Neuronal stem cell (in vitro differentiated cells): ENCODE measurements at regions not wholly inside any gene's neighbourhood (a gene's known extent, or its start where the extent isn't known, plus 50 kb on each side); places are given as distances from the start of the nearest gene placed in this dataset.

Experiments
- DNase-seq: peaks from one replicate; pipeline ENCODE4 v3.0.0-alpha.2; 2013; ENCODE audit warnings: low spot score
- H2AFZ ChIP-seq: one replicate; pipeline ENCODE4 v1.6.1; 2013; ENCODE audit warnings: mild to moderate bottlenecking, low read length, inconsistent platforms
- H2AK5ac ChIP-seq: 2 replicates; pipeline ENCODE4 v1.6.1; 2013; ENCODE audit warnings: low read depth, mild to moderate bottlenecking, inconsistent platforms, low read length, moderate library complexity, mixed read lengths
- H2BK120ac ChIP-seq: 2 replicates; pipeline ENCODE4 v1.6.1; 2013; ENCODE audit warnings: low read depth, mild to moderate bottlenecking, inconsistent platforms, low read length, moderate library complexity, mixed read lengths
- H2BK12ac ChIP-seq: one replicate; pipeline ENCODE4 v1.6.1; 2013; ENCODE audit warnings: low read length, inconsistent platforms
- H2BK15ac ChIP-seq: 2 replicates; pipeline ENCODE4 v1.6.1; 2013; ENCODE audit warnings: mild to moderate bottlenecking, low read length, inconsistent platforms, mixed read lengths
- H2BK5ac ChIP-seq: one replicate; pipeline ENCODE4 v1.6.1; 2013; ENCODE audit warnings: inconsistent platforms, mild to moderate bottlenecking, low read length, moderate library complexity
- H3K14ac ChIP-seq: one replicate; pipeline ENCODE4 v1.6.1; 2013; ENCODE audit warnings: low read length, inconsistent platforms
- H3K18ac ChIP-seq: 2 replicates; pipeline ENCODE4 v1.6.1; 2013; ENCODE audit warnings: low read length, inconsistent platforms
- H3K23ac ChIP-seq: 2 replicates; pipeline ENCODE4 v1.6.1; 2013; ENCODE audit warnings: low read depth, mild to moderate bottlenecking, mixed read lengths, low read length, inconsistent platforms; ENCODE audit not compliant: poor library complexity
- H3K27ac ChIP-seq: replicated peaks from 3 replicates; pipeline ENCODE4 v1.5.1; 2013; ENCODE audit warnings: low read length, inconsistent platforms
- H3K27me3 ChIP-seq, 3 experiments: 2 replicates each; pipeline ENCODE4 v1.6.1; 2013; ENCODE audit warnings: low read length in 3 of 3, mild to moderate bottlenecking in 2 of 3, inconsistent platforms in 1 of 3, low read depth in 1 of 3, mixed read lengths in 1 of 3, moderate library complexity in 1 of 3; ENCODE audit not compliant: control insufficient read depth in 3 of 3, insufficient read depth in 3 of 3
- H3K36me3 ChIP-seq, 2 donors: replicated peaks in 1 of 2; 2 replicates each; pipeline ENCODE4 v1.6.1; 2013; ENCODE audit warnings: low read length in 2 of 2; ENCODE audit not compliant: control insufficient read depth in 2 of 2, insufficient read depth in 2 of 2
- H3K4ac ChIP-seq: 2 replicates; pipeline ENCODE4 v1.6.1; 2013; ENCODE audit warnings: inconsistent platforms, mild to moderate bottlenecking, low read length, moderate library complexity
- H3K4me1 ChIP-seq, 2 donors: 1 replicate in 1 of 2; 2 replicates in 1 of 2; pipeline ENCODE4 v1.6.1; 2013; ENCODE audit warnings: low read length in 2 of 2, low read depth in 1 of 2; ENCODE audit not compliant: control insufficient read depth in 2 of 2, insufficient read depth in 1 of 2
- H3K4me2 ChIP-seq: one replicate; pipeline ENCODE4 v1.6.1; 2013; ENCODE audit warnings: mild to moderate bottlenecking, low read length, inconsistent platforms; ENCODE audit not compliant: insufficient read depth, poor library complexity, severe bottlenecking
- H3K4me3 ChIP-seq, 2 donors: 2 replicates each; pipeline ENCODE4 v1.5.1; 2013; ENCODE audit warnings: low read length in 2 of 2, mild to moderate bottlenecking in 2 of 2, inconsistent platforms in 1 of 2, moderate library complexity in 1 of 2
- H3K79me1 ChIP-seq: one replicate; pipeline ENCODE4 v1.6.1; 2013; ENCODE audit warnings: low read depth, mild to moderate bottlenecking, inconsistent platforms, low read length, moderate library complexity
- H3K9ac ChIP-seq: one replicate; pipeline ENCODE4 v1.6.1; 2013; ENCODE audit warnings: mild to moderate bottlenecking, low read depth, low read length, inconsistent platforms; ENCODE audit not compliant: poor library complexity
- H3K9me3 ChIP-seq, 2 donors: replicated peaks in 1 of 2; 2 replicates each; pipeline versions ENCODE3 to v1.6.1; 2013; ENCODE audit warnings: low read length in 2 of 2, mild to moderate bottlenecking in 2 of 2, inconsistent platforms in 1 of 2, low read depth in 1 of 2, mixed read lengths in 1 of 2, moderate library complexity in 1 of 2; ENCODE audit not compliant: control insufficient read depth in 2 of 2, insufficient read depth in 1 of 2
- H4K8ac ChIP-seq: one replicate; pipeline ENCODE4 v1.6.1; 2013; ENCODE audit warnings: low read depth, mild to moderate bottlenecking, inconsistent platforms, low read length, moderate library complexity
- H4K91ac ChIP-seq: one replicate; pipeline ENCODE4 v1.6.1; 2013; ENCODE audit warnings: low read length, low read depth, mild to moderate bottlenecking, inconsistent platforms; ENCODE audit not compliant: poor library complexity
- WGBS, 2 donors: extraction: QIAGEN DNeasy Blood & Tissue Kit; methylation state at CpG; one replicate each; pipeline ENCODE4 v1.1.7; 2013; ENCODE audit warnings: missing lambda C conversion rate in 2 of 2, mixed read lengths in 1 of 2; ENCODE audit not compliant: insufficient read length in 2 of 2, insufficient replicate concordance in 1 of 2; ENCODE audit errors: extremely low coverage in 2 of 2; 5-methylcytosine and 5-hydroxymethylcytosine counted together

GRCh38 chrX:125096870-125097269 is 222.8 kb upstream of the TEX13C start:
- no peak overlapping the region for H3K18ac ChIP-seq
- no peaks in the 10 kb centered on the region for H3K4me1 ChIP-seq
- H2BK5ac ChIP-seq = no peak overlapping the region
- no peaks in the 10 kb centered on the region for H3K27me3 ChIP-seq
- WGBS, 2 donors = no CpG with 5 or more reads among the region's 1 CpG
- no peak overlapping the region for H4K8ac ChIP-seq
- H2AK5ac ChIP-seq = no peak overlapping the region
- no peak overlapping the region for H3K4ac ChIP-seq
- no peak overlapping the region for H3K4me2 ChIP-seq
- no peak overlapping the region for H3K14ac ChIP-seq
- H2AFZ ChIP-seq = no peak overlapping the region
- DNase-seq = no peak
- no peaks in the 10 kb centered on the region for H3K79me1 ChIP-seq
- no peak overlapping the region for H4K91ac ChIP-seq
- H2BK120ac ChIP-seq = no peak overlapping the region
- H3K9me3 ChIP-seq = no peaks in the 10 kb centered on the region
- no peak overlapping the region for H3K9ac ChIP-seq
- H3K23ac ChIP-seq = no peak overlapping the region
- no peak overlapping the region for H3K4me3 ChIP-seq
- H2BK15ac ChIP-seq = no peak overlapping the region
- H3K36me3 ChIP-seq = no peaks in the 10 kb centered on the region
- no peak overlapping the region for H2BK12ac ChIP-seq
- no peak overlapping the region for H3K27ac ChIP-seq

- Histone ChIP-seq H3K18ac (no peak overlapping the region), H2BK12ac (no peak overlapping the region), H3K4ac (no peak overlapping the region), H2AK5ac (no peak overlapping the region), H3K14ac (no peak overlapping the region), H3K9me3 (no peaks in the 10 kb centered on the region), H2BK15ac (no peak overlapping the region), H2BK120ac (no peak overlapping the region), H3K4me2 (no peak overlapping the region), H4K8ac (no peak overlapping the region), H3K23ac (no peak overlapping the region), H3K36me3 (no peaks in the 10 kb centered on the region), H2AFZ (no peak overlapping the region), H3K4me3 (no peak overlapping the region), H3K79me1 (no peaks in the 10 kb centered on the region), H4K91ac (no peak overlapping the region), H3K27me3 (no peaks in the 10 kb centered on the region), H3K9ac (no peak overlapping the region), H2BK5ac (no peak overlapping the region), H3K4me1 (no peaks in the 10 kb centered on the region), H3K27ac (no peak overlapping the region)
- no peak for DNase-seq
- WGBS, 2 donors = no CpG with 5 or more reads among the region's 1 CpG
Measured at GRCh38 chrX:125101971-125102755, 217.5 kb upstream of the TEX13C start.

- Histone ChIP-seq H3K23ac (no peak overlapping the region), H2AFZ (no peak overlapping the region), H3K27me3 (no peaks in the 10 kb centered on the region), H3K18ac (no peak overlapping the region), H2BK15ac (no peak overlapping the region), H3K9me3 (no peaks in the 10 kb centered on the region), H4K91ac (no peak overlapping the region), H2BK12ac (no peak overlapping the region), H3K36me3 (no peaks in the 10 kb centered on the region), H3K9ac (no peak overlapping the region), H3K4ac (no peak overlapping the region), H3K4me3 (no peak overlapping the region), H2BK5ac (no peak overlapping the region), H3K4me1 (no peaks in the 10 kb centered on the region), H3K14ac (no peak overlapping the region), H3K79me1 (no peaks in the 10 kb centered on the region), H4K8ac (no peak overlapping the region), H3K4me2 (no peak overlapping the region), H2AK5ac (no peak overlapping the region), H2BK120ac (no peak overlapping the region), H3K27ac (no peak overlapping the region)
- DNase-seq = no peak
- WGBS, 2 donors = no CpG with 5 or more reads among the region's 11 CpGs
Measured at GRCh38 chrX:125103693-125104092, 216.0 kb upstream of the TEX13C start.

- H3K4me3 ChIP-seq = no peak overlapping the region
- H3K9me3 ChIP-seq = no peaks in the 10 kb centered on the region
- no peak overlapping the region for H3K27ac ChIP-seq
- no peak overlapping the region for H3K18ac ChIP-seq
- no peak overlapping the region for H3K23ac ChIP-seq
- peaks cover 0 to 3% (median 0%) of the 10 kb centered on the region in 3 experiments for H3K27me3 ChIP-seq
- H2BK15ac ChIP-seq = no peak overlapping the region
- no peak overlapping the region for H4K91ac ChIP-seq
- H3K36me3 ChIP-seq = no peaks in the 10 kb centered on the region
- no peak for DNase-seq
- no peaks in the 10 kb centered on the region for H3K4me1 ChIP-seq
- no peak overlapping the region for H3K4ac ChIP-seq
- no peak overlapping the region for H2BK12ac ChIP-seq
- no peak overlapping the region for H4K8ac ChIP-seq
- no peak overlapping the region for H3K14ac ChIP-seq
- no peak overlapping the region for H2AFZ ChIP-seq
- H2AK5ac ChIP-seq = no peak overlapping the region
- no peak overlapping the region for H2BK120ac ChIP-seq
- H2BK5ac ChIP-seq = no peak overlapping the region
- no peak overlapping the region for H3K4me2 ChIP-seq
- no peaks in the 10 kb centered on the region for H3K79me1 ChIP-seq
- H3K9ac ChIP-seq = no peak overlapping the region
- no CpG with 5 or more reads among the region's 3 CpGs for WGBS, 2 donors
Measured at GRCh38 chrX:125108921-125109320, 210.8 kb upstream of the TEX13C start.
